K562 (cell line): ENCODE measurements at regions not wholly inside any gene's neighbourhood (a gene's known extent, or its start where the extent isn't known, plus 50 kb on each side); places are given as distances from the start of the nearest gene placed in this dataset.

Experiments used
- ATAC-seq: fragments of 200-7000 bp; cut with Tn5 transposase; 3 replicates; pipeline ENCODE4 v1.9.1; 2020; ENCODE audit warnings: moderate library complexity
- BruUV-seq: library from RNA; stranded (reverse); fragments of 400-500 nt; replicated peaks from 2 replicates; lab custom pipeline; 2021; lab: Mats Ljungman, UMichigan
- CTCF ChIA-PET: fragments of 300-600 bp; formaldehyde crosslinking; extraction: SDS; loops from one replicate; lab custom pipeline; 2021; ENCODE audit warnings: low intra/inter-chr PET ratio; lab: Yijun Ruan, JAX
- POLR2A ChIA-PET: fragments of 300-600, 350-650 bp; sonication (Branson Sonifier 250); formaldehyde crosslinking; extraction: SDS; loops from one replicate; lab custom pipeline; 2021; ENCODE audit warnings: antibody characterized with exemption, inconsistent platforms; lab: Yijun Ruan, JAX
- DNase-seq, 4 experiments: peaks; one replicate each; pipeline versions ENCODE4 v3.0.0 to v3.0.0-alpha.2; 2011 to 2018; ENCODE audit warnings: low spot score in 3 of 4, mixed read lengths in 3 of 4; ENCODE audit errors: extremely low read depth in 1 of 4
- FAIRE-seq: peaks from 2 replicates; lab custom pipeline; 2011; peaks lifted over from hg19 to GRCh38; lab: Jason Lieb, UNC
- H2AFZ ChIP-seq: 2 replicates; pipeline ENCODE4 v1.6.0; 2011; ENCODE audit warnings: low read depth, low read length, control low read depth, inconsistent platforms
- H3K27ac ChIP-seq: fragments of 200-600 bp; 3 replicates; pipeline ENCODE4 v1.8.0; 2011; ENCODE audit warnings: low read depth, mild to moderate bottlenecking, control low read depth, inconsistent platforms, low read length, moderate library complexity, mixed read lengths; ENCODE audit errors: extremely low read depth
- H3K27me3 ChIP-seq, 2 experiments: fragments of 300-600 bp in 1 of 2; 2 replicates in 1 of 2; 3 replicates in 1 of 2; pipeline versions ENCODE4 v1.6.0 to v1.8.0; 2011; ENCODE audit warnings: inconsistent platforms in 2 of 2, low read length in 2 of 2, mild to moderate bottlenecking in 1 of 2, mixed read lengths in 1 of 2, moderate library complexity in 1 of 2; ENCODE audit not compliant: control insufficient read depth in 2 of 2, insufficient read depth in 2 of 2
- H3K36me3 ChIP-seq: fragments of 300-600 bp; 3 replicates; pipeline ENCODE4 v1.8.0; 2011; ENCODE audit warnings: mild to moderate bottlenecking, low read length, inconsistent platforms; ENCODE audit not compliant: control insufficient read depth, insufficient read depth
- H3K4me1 ChIP-seq, 2 experiments: fragments of 200-600 bp in 1 of 2; replicated peaks in 1 of 2; 2 replicates in 1 of 2; 3 replicates in 1 of 2; pipeline versions ENCODE4 v1.5.1 to v1.8.0; 2011; ENCODE audit warnings: inconsistent platforms in 2 of 2, low read length in 2 of 2, mild to moderate bottlenecking in 1 of 2, mixed read lengths in 1 of 2, moderate library complexity in 1 of 2; ENCODE audit not compliant: control insufficient read depth in 2 of 2, insufficient read depth in 2 of 2
- H3K4me2 ChIP-seq: 2 replicates; pipeline ENCODE4 v1.6.1; 2011; ENCODE audit warnings: low read length, control low read depth, inconsistent platforms, mixed read lengths; ENCODE audit not compliant: insufficient read depth
- H3K4me3 ChIP-seq: fragments of 200-600 bp; sonication (generic), shearing (Covaris generic); 2 replicates; pipeline ENCODE4 v1.5.1; 2016; ENCODE audit warnings: control low read depth, inconsistent platforms
- H3K79me2 ChIP-seq: fragments of 200-600 bp; 3 replicates; pipeline ENCODE4 v1.8.0; 2011; ENCODE audit warnings: low read length, inconsistent platforms; ENCODE audit not compliant: control insufficient read depth, insufficient read depth
- H3K9ac ChIP-seq, 2 experiments: 2 replicates each; pipeline versions ENCODE4 v1.6.0 to v1.6.1; 2011; ENCODE audit warnings: low read depth in 2 of 2, low read length in 2 of 2, control low read depth in 1 of 2, inconsistent platforms in 1 of 2, mild to moderate bottlenecking in 1 of 2, mixed read lengths in 1 of 2; ENCODE audit not compliant: insufficient read depth in 1 of 2
- H3K9me1 ChIP-seq: one replicate; pipeline ENCODE4 v1.6.0; 2011; ENCODE audit warnings: inconsistent platforms, mild to moderate bottlenecking, low read length, moderate library complexity; ENCODE audit not compliant: control insufficient read depth, insufficient read depth
- H3K9me3 ChIP-seq: replicated peaks from 2 replicates; pipeline ENCODE4 v1.5.1; 2011; ENCODE audit warnings: low read depth, low read length, inconsistent platforms; ENCODE audit not compliant: control insufficient read depth, insufficient read depth
- H4K20me1 ChIP-seq: replicated peaks from 2 replicates; pipeline ENCODE4 v1.6.1; 2011; ENCODE audit warnings: low read length, inconsistent platforms, mixed read lengths; ENCODE audit not compliant: control insufficient read depth, insufficient read depth
- DACH1 ChIP-seq: fragments of 450-650 bp; IDR thresholded peaks from 2 replicates; pipeline ENCODE4 v1.6.1; 2018; ENCODE audit not compliant: partially characterized antibody
- ILK ChIP-seq: fragments of 450-650 bp; IDR thresholded peaks from 2 replicates; pipeline ENCODE4 v1.6.1; 2016; ENCODE audit warnings: missing genetic modification characterization, low read depth, mild to moderate bottlenecking, missing compliant biosample characterization, moderate library complexity, borderline replicate concordance
- MAFF ChIP-seq: IDR thresholded peaks from 2 replicates; pipeline ENCODE4 v1.6.1; 2012; ENCODE audit warnings: low read length, improper control_type of control experiment
- MED1 ChIP-seq: sonication (generic); formaldehyde crosslinking; IDR thresholded peaks from 2 replicates; pipeline ENCODE4 v1.8.1; 2023; ENCODE audit warnings: missing genetic modification reagents, borderline replicate concordance
- MIER1 ChIP-seq: fragments of 450-650 bp; IDR thresholded peaks from 2 replicates; pipeline ENCODE4 v1.6.1; 2016; ENCODE audit warnings: antibody characterized with exemption, mild to moderate bottlenecking, low read depth
- MYC ChIP-seq, 2 experiments: fragments of 250-450 bp in 1 of 2; sonication (Bioruptor Pico) in 1 of 2; IDR thresholded peaks; 2 replicates each; pipeline versions ENCODE4 v1.5.1 to v1.6.1; 2012 to 2021; ENCODE audit warnings: low read depth in 2 of 2, borderline replicate concordance in 1 of 2, improper control_type of control experiment in 1 of 2, low read length in 1 of 2, mild to moderate bottlenecking in 1 of 2, moderate library complexity in 1 of 2
- ZNF133 ChIP-seq: fragments of 250-450 bp; sonication (Bioruptor Pico); IDR thresholded peaks from 2 replicates; pipeline ENCODE4 v1.4.0; 2020; ENCODE audit warnings: mild to moderate bottlenecking
- ZNF354B ChIP-seq: fragments of 250-450 bp; sonication (Bioruptor Pico); IDR thresholded peaks from 2 replicates; pipeline ENCODE4 v1.4.0; 2020
- ZNF609 ChIP-seq: sonication (generic); formaldehyde crosslinking; IDR thresholded peaks from 2 replicates; pipeline ENCODE4 v1.8.1; 2023; ENCODE audit warnings: missing genetic modification reagents, mild to moderate bottlenecking, borderline replicate concordance
- WGBS: fragments of 100-300 bp; shearing (Covaris generic); methylation state at CpG from one replicate; pipeline ENCODE4 v1.1.6; 2016; ENCODE audit warnings: low coverage, mixed read lengths; ENCODE audit not compliant: insufficient coverage; ENCODE audit errors: missing lambda C conversion rate; 5-methylcytosine and 5-hydroxymethylcytosine counted together
- in situ Hi-C: fragments of 300-500 bp; cut with MboI; formaldehyde crosslinking; loops from 4 replicates; pipeline ENCODE4 v1.15.0; 2018; ENCODE audit warnings: inconsistent platforms, mixed read lengths
- intact Hi-C: fragments of 100-400 bp; cut with micrococcal nuclease; formaldehyde crosslinking; loops from 2 replicates; pipeline ENCODE4 v1.14.2; 2022

- intact Hi-C loops (no loop called here), in situ Hi-C loops (no loop called here)
- 0% methylated on average over 1 of the region's 3 CpGs for WGBS
- H3K36me3 ChIP-seq: no peaks in the 10 kb centered on the region
- H3K4me2 ChIP-seq: no peak overlapping the region
- H3K9me1 ChIP-seq: no peaks in the 10 kb centered on the region
- DNase-seq: no peak
- H3K27ac ChIP-seq: no peak overlapping the region
- no peak overlapping the region for H3K4me3 ChIP-seq
- no peak for FAIRE-seq
- H3K79me2 ChIP-seq: no peaks in the 10 kb centered on the region
- H3K9ac ChIP-seq: no peak overlapping the region
- H3K27me3 ChIP-seq: no peaks in the 10 kb centered on the region
- H4K20me1 ChIP-seq: no peaks in the 10 kb centered on the region
- H3K4me1 ChIP-seq: no peaks in the 10 kb centered on the region
- H2AFZ ChIP-seq: no peak overlapping the region
- CTCF ChIA-PET: no interaction called here
- BruUV-seq: no TSS peak
- no peak for TF ChIP-seq ZNF609 (CRISPR knock-in tag)
- TF ChIP-seq MED1 (CRISPR knock-in tag): no peak
- TF ChIP-seq MYC (IDR thresholded peaks at IDR 0.05; ENCODE audit: low read depth, low read length): no peak
- TF ChIP-seq MYC (CRISPR knock-in tag; IDR thresholded peaks at IDR 0.05; ENCODE audit: borderline replicate concordance, low read depth): no peak
- TF ChIP-seq ZNF354B (CRISPR knock-in tag): no peak
- no peak for TF ChIP-seq ILK (tag)
- no peak for TF ChIP-seq MIER1
- TF ChIP-seq MAFF: no peak
- no peak for TF ChIP-seq DACH1
- no peak for TF ChIP-seq ZNF133 (CRISPR knock-in tag)
- POLR2A ChIA-PET: no interaction called here
- no peak for ATAC-seq
- no peaks in the 10 kb centered on the region for H3K9me3 ChIP-seq
Measured at GRCh38 chr9:89983411-89983810, 378.6 kb downstream of the GADD45G start.
